ENCODE measurements at regions not wholly inside any gene's neighbourhood (a gene's known extent, or its start where the extent isn't known, plus 50 kb on each side); places are given as distances from the start of the nearest gene placed in this dataset.

DNA sequence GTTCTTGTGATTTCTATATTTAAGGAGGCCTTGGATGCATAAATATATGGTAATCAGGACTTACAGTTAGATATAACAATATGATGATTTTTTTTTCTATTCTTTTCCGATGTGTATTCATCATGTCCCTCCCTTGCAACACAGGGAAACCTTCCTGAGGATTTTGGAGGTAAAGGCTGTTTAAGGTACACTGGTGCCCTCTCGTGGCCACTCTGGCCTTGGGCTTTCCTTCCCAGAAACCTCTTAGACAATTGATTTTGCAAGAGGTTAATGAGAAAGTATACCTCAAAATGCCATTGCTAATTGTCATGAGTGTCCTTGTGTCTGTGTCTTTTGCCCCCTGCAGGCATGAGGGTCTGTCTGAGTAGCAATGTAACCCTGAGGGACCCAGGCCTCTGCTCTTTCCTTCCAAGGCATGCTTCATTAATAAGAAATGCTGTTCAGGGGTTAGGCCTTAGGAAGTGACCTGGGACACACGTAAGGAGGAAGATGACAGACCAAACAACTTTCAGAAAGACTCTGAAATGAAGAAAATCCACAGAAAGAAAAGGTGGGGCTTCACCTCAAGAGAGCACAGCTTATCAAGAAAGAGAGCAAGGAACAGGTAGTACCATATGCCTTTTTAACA, 70.3 kb upstream of the PPP2R3A start:
- intact Hi-C loops (cut with DNase I): loop anchor here (2.0 to 10.0 kb wide), 4 partner anchors 1102 to 1293 kb away; no protein-coding TSS in a partner anchor
- Histone ChIP-seq H3K9me3 (ENCODE audit: control insufficient read depth, low read length) (no peaks in the 10 kb centered on the region), H3K36me3 (ENCODE audit: control insufficient read depth in 1 of 2, insufficient read depth in 2 of 2, low read length in 1 of 2) (no peaks in the 10 kb centered on the region), H3K27ac (ENCODE audit: low read depth in 1 of 2, low read length in 2 of 2) (no peak overlapping the region), H3K27me3 (ENCODE audit: control insufficient read depth in 1 of 2, insufficient read depth in 2 of 2, low read length in 1 of 2) (no peaks in the 10 kb centered on the region), H3K4me1 (ENCODE audit: control insufficient read depth in 1 of 2, insufficient read depth in 2 of 2, low read length in 2 of 2) (no peaks in the 10 kb centered on the region), H3K4me3 (ENCODE audit: low read length in 2 of 2) (no peak overlapping the region)
- ATAC-seq (ENCODE audit: low FRiP score): peak; percentile 64
- peak; percentile 65 to 85 for DNase-seq
- 10 to 15% methylated on average over 3 of the region's 3 CpGs for WGBS, 2 donors

DNA sequence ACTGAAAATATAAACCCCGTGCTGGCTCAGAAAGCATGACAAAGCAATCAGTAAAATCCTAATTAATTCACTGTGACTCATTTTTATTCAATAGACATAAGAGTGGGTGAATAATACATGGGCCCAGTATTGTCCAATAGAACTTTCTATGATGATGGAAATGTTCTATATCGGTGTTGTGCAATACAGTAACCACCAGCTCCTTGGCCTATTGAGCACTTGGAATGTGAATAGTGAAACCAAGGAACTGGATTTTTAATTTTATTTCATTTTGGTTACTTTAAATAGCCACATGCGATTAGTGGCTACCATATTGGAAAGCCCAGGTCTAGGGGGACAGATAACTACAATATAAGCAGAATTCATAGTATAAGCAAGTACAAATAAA, 69.8 kb upstream of the PPP2R3A start:
- Histone ChIP-seq H3K9me3 (ENCODE audit: control insufficient read depth, low read length) (no peaks in the 10 kb centered on the region), H3K4me1 (ENCODE audit: control insufficient read depth in 1 of 2, insufficient read depth in 2 of 2, low read length in 2 of 2) (no peaks in the 10 kb centered on the region), H3K4me3 (ENCODE audit: low read length in 2 of 2) (no peak overlapping the region), H3K27ac (ENCODE audit: low read depth in 1 of 2, low read length in 2 of 2) (no peak overlapping the region), H3K27me3 (ENCODE audit: control insufficient read depth in 1 of 2, insufficient read depth in 2 of 2, low read length in 1 of 2) (no peaks in the 10 kb centered on the region), H3K36me3 (ENCODE audit: control insufficient read depth in 1 of 2, insufficient read depth in 2 of 2, low read length in 1 of 2) (no peaks in the 10 kb centered on the region)
- intact Hi-C loops (cut with DNase I): loop anchor here (2.0 to 10.0 kb wide), 4 partner anchors 1103 to 1293 kb away; no protein-coding TSS in a partner anchor
- DNase-seq: no peak
- WGBS, 2 donors: 93 to 96% methylated on average over 3 of the region's 3 CpGs
- ATAC-seq (ENCODE audit: low FRiP score): no peak

DNA sequence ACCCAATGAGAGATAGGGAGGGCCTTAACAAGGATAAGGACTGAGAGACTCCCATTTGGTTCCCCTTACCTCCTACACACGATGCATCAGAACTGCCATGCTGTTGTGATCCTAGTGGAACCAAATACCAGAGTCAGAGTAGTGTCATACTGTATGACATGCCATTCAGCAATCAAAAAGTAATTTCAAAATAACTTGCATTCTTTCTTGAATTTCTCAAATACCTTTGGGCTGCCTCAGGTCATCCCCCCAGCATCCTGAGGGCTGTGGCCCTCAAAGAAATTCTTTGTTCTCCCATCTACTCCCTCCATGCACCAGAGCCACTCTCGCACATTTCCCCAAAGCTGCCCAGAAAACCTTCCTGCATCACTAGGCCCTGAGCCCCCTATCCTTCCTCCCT, 68.9 kb upstream of the PPP2R3A start:
- DNase-seq (no peak), ATAC-seq (ENCODE audit: low FRiP score) (no peak)
- Histone ChIP-seq H3K27me3 (ENCODE audit: control insufficient read depth in 1 of 2, insufficient read depth in 2 of 2, low read length in 1 of 2) (no peaks in the 10 kb centered on the region), H3K9me3 (ENCODE audit: control insufficient read depth, low read length) (no peaks in the 10 kb centered on the region), H3K27ac (ENCODE audit: low read depth in 1 of 2, low read length in 2 of 2) (no peak overlapping the region), H3K36me3 (ENCODE audit: control insufficient read depth in 1 of 2, insufficient read depth in 2 of 2, low read length in 1 of 2) (no peaks in the 10 kb centered on the region), H3K4me3 (ENCODE audit: low read length in 2 of 2) (no peak overlapping the region), H3K4me1 (ENCODE audit: control insufficient read depth in 1 of 2, insufficient read depth in 2 of 2, low read length in 2 of 2) (no peaks in the 10 kb centered on the region)
- 86 to 89% methylated on average over 2 of the region's 2 CpGs for WGBS, 2 donors
- intact Hi-C loops (cut with DNase I): loop anchor here (5.0 to 10.0 kb wide), 3 partner anchors 1104 to 1294 kb away; no protein-coding TSS in a partner anchor

DNA sequence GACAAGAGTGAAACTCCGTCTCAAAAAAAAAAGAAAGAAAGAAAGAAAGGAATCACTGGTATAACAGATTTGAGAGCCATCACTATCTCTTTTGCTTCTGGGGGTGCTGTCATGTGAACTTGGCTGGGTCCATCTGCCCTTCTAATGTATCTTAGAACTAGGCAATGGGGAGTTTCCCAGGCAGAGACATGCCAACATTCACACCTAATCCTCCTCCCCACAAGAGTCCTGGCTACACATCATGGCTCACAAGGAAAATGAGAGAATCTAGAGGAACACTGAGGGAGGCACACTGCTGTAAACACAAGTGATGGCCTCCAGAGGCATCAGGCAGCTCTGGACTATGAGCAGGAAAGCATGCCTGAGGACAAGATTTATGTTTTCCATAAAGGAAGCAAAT, 67.8 kb upstream of the PPP2R3A start:
- Histone ChIP-seq H3K36me3 (ENCODE audit: control insufficient read depth in 1 of 2, insufficient read depth in 2 of 2, low read length in 1 of 2) (no peaks in the 10 kb centered on the region), H3K27ac (ENCODE audit: low read depth in 1 of 2, low read length in 2 of 2) (no peak overlapping the region), H3K4me3 (ENCODE audit: low read length in 2 of 2) (no peak overlapping the region), H3K9me3 (ENCODE audit: control insufficient read depth, low read length) (no peaks in the 10 kb centered on the region), H3K4me1 (ENCODE audit: control insufficient read depth in 1 of 2, insufficient read depth in 2 of 2, low read length in 2 of 2) (no peaks in the 10 kb centered on the region), H3K27me3 (ENCODE audit: control insufficient read depth in 1 of 2, insufficient read depth in 2 of 2, low read length in 1 of 2) (no peaks in the 10 kb centered on the region)
- DNase-seq (no peak), ATAC-seq (ENCODE audit: low FRiP score) (no peak)
- 85 to 97% methylated on average over 1 of the region's 1 CpG for WGBS, 2 donors
- intact Hi-C loops (cut with DNase I): loop anchor here (5.0 to 10.0 kb wide), 3 partner anchors 1105 to 1295 kb away; no protein-coding TSS in a partner anchor

DNA sequence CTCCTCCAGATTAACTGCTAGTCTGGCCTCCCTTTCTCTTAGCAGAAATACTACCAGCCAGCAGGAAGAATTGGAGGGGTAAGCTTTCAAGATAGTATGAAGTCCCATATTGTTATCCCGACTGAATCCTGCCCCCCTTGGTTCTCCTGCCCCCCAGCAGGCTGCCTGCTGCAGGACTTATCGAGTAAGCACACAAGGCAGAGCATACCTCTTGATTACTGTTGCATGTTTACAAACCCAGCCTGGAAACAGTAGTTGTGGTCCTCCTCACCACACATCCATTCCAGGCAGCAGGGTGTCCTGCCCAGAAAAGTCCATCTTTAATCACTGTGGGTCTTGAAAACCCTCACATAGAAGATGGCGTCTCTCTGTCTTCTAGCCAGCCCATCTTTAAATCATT, 66.8 kb upstream of the PPP2R3A start:
- Histone ChIP-seq H3K27me3 (ENCODE audit: control insufficient read depth in 1 of 2, insufficient read depth in 2 of 2, low read length in 1 of 2) (no peaks in the 10 kb centered on the region), H3K9me3 (ENCODE audit: control insufficient read depth, low read length) (no peaks in the 10 kb centered on the region), H3K4me1 (ENCODE audit: control insufficient read depth in 1 of 2, insufficient read depth in 2 of 2, low read length in 2 of 2) (no peaks in the 10 kb centered on the region), H3K4me3 (ENCODE audit: low read length in 2 of 2) (no peak overlapping the region), H3K27ac (ENCODE audit: low read depth in 1 of 2, low read length in 2 of 2) (no peak overlapping the region), H3K36me3 (ENCODE audit: control insufficient read depth in 1 of 2, insufficient read depth in 2 of 2, low read length in 1 of 2) (no peaks in the 10 kb centered on the region)
- intact Hi-C loops (cut with DNase I): loop anchor here (5.0 to 10.0 kb wide), 3 partner anchors 1106 to 1296 kb away; no protein-coding TSS in a partner anchor
- WGBS, 2 donors: 63 to 77% methylated on average over 3 of the region's 3 CpGs
- ATAC-seq (ENCODE audit: low FRiP score): no peak
- no peak for DNase-seq

DNA sequence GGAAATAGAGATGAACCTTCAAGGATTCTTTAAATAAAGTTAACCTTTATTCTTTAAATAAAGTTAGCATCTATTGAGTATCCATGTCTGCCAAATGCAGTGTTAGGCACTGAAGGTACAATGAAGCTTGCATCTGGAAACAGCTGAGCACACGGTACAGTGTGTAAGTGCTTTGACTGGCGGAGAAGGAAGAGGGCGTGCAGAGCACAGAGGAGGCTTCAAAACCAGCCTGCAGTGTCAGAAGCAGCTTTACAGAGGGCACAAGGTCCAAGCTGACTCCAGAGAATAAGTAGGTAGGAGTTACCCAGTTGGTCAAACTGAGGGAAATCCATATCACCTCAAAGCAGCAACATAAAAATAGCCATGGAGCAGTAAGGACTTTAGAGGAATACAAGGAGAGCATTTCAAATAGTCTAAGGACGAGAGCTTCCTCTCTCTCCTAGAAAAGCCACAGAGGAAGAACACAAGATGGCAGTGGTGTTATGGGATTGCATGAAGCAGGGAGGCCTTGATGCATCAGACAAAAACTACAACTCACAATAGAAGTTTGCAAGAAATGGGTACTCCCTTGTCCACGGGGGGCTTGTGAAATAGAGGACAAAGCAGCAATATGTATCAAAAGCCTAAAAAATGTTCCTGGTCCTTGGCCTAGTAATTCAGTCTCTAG, 60.3 kb upstream of the PPP2R3A start:
- 53 to 56% methylated on average over 5 of the region's 5 CpGs for WGBS, 2 donors
- no peak for ATAC-seq (ENCODE audit: low FRiP score)
- no peak for DNase-seq

DNA sequence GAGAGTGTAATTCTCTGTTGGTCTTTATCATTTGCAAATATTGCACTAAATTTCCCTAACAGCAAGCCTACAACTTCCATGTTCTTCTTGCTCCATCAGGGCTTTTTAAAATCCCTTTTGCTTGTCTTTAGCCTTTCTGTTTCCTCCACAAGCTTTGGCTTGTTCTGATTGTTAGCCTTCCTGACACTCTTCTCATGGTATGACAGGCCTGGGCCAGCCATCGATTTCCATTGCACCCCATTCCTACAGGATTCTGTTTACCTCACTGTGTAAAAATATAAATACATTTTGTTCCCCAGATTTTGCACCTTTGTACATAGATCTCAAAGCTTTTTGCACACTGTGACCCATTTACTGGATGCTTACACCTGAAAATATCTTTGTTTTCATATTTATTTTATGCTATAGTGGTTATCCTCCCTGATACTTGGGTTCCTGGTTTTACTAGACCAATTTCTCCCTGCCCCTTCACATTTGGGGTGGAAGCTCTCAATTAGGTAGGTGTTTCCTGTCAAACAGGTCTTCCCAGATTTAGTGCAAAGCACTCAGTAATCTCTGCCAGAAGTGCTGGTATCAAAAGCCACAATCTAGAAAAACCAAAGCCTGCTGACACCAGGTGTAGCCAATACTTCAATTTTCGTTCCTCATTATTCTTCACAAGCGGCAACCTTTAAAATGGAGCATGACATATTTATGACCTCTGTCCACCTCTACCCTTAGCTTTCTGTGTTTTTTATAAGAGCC, 57.9 kb upstream of the PPP2R3A start:
- no peak for DNase-seq
- no peaks in the 10 kb centered on the region for H3K9me3 ChIP-seq (ENCODE audit: control insufficient read depth, low read length)
- H3K36me3 ChIP-seq (ENCODE audit: control insufficient read depth in 1 of 2, insufficient read depth in 2 of 2, low read length in 1 of 2): no peaks in the 10 kb centered on the region
- H3K27me3 ChIP-seq (ENCODE audit: control insufficient read depth in 1 of 2, insufficient read depth in 2 of 2, low read length in 1 of 2): peaks cover 0 to 1% of the 10 kb centered on the region in 2 donors
- H3K4me1 ChIP-seq (ENCODE audit: control insufficient read depth in 1 of 2, insufficient read depth in 2 of 2, low read length in 2 of 2): no peaks in the 10 kb centered on the region
- H3K27ac ChIP-seq (ENCODE audit: low read depth in 1 of 2, low read length in 2 of 2): no peak overlapping the region
- intact Hi-C loops (cut with DNase I): no loop called here
- WGBS, 2 donors: 89 to 90% methylated on average over 3 of the region's 3 CpGs
- no peak for ATAC-seq (ENCODE audit: low FRiP score)
- no peak overlapping the region for H3K4me3 ChIP-seq (ENCODE audit: low read length in 2 of 2)

More for the DNA sequence above, 60.3 kb upstream of the PPP2R3A start:
- no peak overlapping the region for H3K4me3 ChIP-seq (ENCODE audit: low read length in 2 of 2)
- no peaks in the 10 kb centered on the region for H3K4me1 ChIP-seq (ENCODE audit: control insufficient read depth in 1 of 2, insufficient read depth in 2 of 2, low read length in 2 of 2)
- H3K36me3 ChIP-seq (ENCODE audit: control insufficient read depth in 1 of 2, insufficient read depth in 2 of 2, low read length in 1 of 2): no peaks in the 10 kb centered on the region
- H3K27me3 ChIP-seq (ENCODE audit: control insufficient read depth in 1 of 2, insufficient read depth in 2 of 2, low read length in 1 of 2): peaks cover 0 to 1% of the 10 kb centered on the region in 2 donors
- H3K9me3 ChIP-seq (ENCODE audit: control insufficient read depth, low read length): no peaks in the 10 kb centered on the region
- no peak overlapping the region for H3K27ac ChIP-seq (ENCODE audit: low read depth in 1 of 2, low read length in 2 of 2)
- intact Hi-C loops (cut with DNase I): no loop called here

DNA sequence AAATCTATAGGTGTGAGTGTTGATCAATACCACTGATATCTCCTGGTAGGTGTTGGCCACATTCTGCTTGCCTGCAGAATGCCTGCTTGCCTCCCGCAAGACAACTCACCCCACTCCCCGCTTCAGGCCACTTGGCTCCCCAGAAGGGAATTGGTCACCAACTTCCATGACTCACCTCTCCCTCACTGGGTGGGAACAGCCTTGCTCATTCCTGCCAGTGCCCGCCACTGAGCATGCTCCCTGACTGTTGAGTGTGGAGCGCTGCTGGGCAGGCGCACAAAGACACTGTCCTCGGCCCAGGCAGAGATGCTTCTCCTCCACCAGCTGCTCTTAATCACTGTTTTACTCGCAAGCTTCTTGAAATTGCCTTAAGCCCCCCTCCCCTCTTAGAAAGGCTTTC, 57.3 kb upstream of the PPP2R3A start:
- no peak for ATAC-seq (ENCODE audit: low FRiP score)
- WGBS, 2 donors: 88 to 89% methylated on average over 7 of the region's 7 CpGs
- intact Hi-C loops (cut with DNase I): no loop called here

More for the DNA sequence above, 57.3 kb upstream of the PPP2R3A start:
- DNase-seq: no peak
- Histone ChIP-seq H3K36me3 (ENCODE audit: control insufficient read depth in 1 of 2, insufficient read depth in 2 of 2, low read length in 1 of 2) (no peaks in the 10 kb centered on the region), H3K27ac (ENCODE audit: low read depth in 1 of 2, low read length in 2 of 2) (no peak overlapping the region), H3K27me3 (ENCODE audit: control insufficient read depth in 1 of 2, insufficient read depth in 2 of 2, low read length in 1 of 2) (peaks cover 0 to 1% of the 10 kb centered on the region in 2 donors), H3K9me3 (ENCODE audit: control insufficient read depth, low read length) (no peaks in the 10 kb centered on the region), H3K4me1 (ENCODE audit: control insufficient read depth in 1 of 2, insufficient read depth in 2 of 2, low read length in 2 of 2) (no peaks in the 10 kb centered on the region), H3K4me3 (ENCODE audit: low read length in 2 of 2) (no peak overlapping the region)

Data from aorta (tissue), 5 donors.